MM.1S (cell line): ENCODE measurements at regions not wholly inside any gene's neighbourhood (a gene's known extent, or its start where the extent isn't known, plus 50 kb on each side); places are given as distances from the start of the nearest gene placed in this dataset.

Experiments
- DNase-seq: peaks from one replicate; pipeline ENCODE4 v3.0.0-alpha.2; 2015
- H2AFZ ChIP-seq: fragments of 300-600 bp; sonication (generic); 2 replicates; pipeline ENCODE4 v1.6.0; 2016; ENCODE audit warnings: antibody characterized with exemption, low read length
- H3F3A ChIP-seq: fragments of 300-600 bp; sonication (generic); 2 replicates; pipeline ENCODE4 v1.6.1; 2016; ENCODE audit warnings: mild to moderate bottlenecking, antibody characterized with exemption, low read length, moderate library complexity, mixed read lengths; ENCODE audit not compliant: insufficient read depth
- H3K27ac ChIP-seq: fragments of 300-600 bp; sonication (generic); 2 replicates; pipeline ENCODE4 v1.5.1; 2016; ENCODE audit warnings: mild to moderate bottlenecking, low read length
- H3K27me3 ChIP-seq: fragments of 300-600 bp; sonication (generic); replicated peaks from 2 replicates; pipeline ENCODE4 v1.6.0; 2016; ENCODE audit warnings: low read length; ENCODE audit not compliant: insufficient read depth
- H3K36me3 ChIP-seq: fragments of 300-600 bp; sonication (generic); replicated peaks from 2 replicates; pipeline ENCODE4 v1.6.1; 2016; ENCODE audit warnings: mild to moderate bottlenecking, low read length, mixed read lengths; ENCODE audit not compliant: insufficient read depth
- H3K4me1 ChIP-seq: fragments of 300-600 bp; sonication (generic); 2 replicates; pipeline ENCODE4 v1.6.1; 2016; ENCODE audit warnings: low read length, mixed read lengths
- H3K4me2 ChIP-seq: fragments of 300-600 bp; sonication (generic); 2 replicates; pipeline ENCODE4 v1.6.0; 2016; ENCODE audit warnings: low read depth, low read length
- H3K4me3 ChIP-seq: fragments of 300-600 bp; sonication (generic); 2 replicates; pipeline ENCODE4 v1.5.1; 2016; ENCODE audit warnings: low read length, mixed read lengths
- H3K79me2 ChIP-seq: fragments of 300-600 bp; sonication (generic); 2 replicates; pipeline ENCODE4 v1.6.1; 2016; ENCODE audit warnings: mixed run types, low read length, mixed read lengths
- H3K9ac ChIP-seq: fragments of 300-600 bp; sonication (generic); 2 replicates; pipeline ENCODE4 v1.6.1; 2016; ENCODE audit warnings: low read length, mixed read lengths
- H3K9me2 ChIP-seq: fragments of 300-600 bp; sonication (generic); replicated peaks from 2 replicates; pipeline ENCODE4 v1.6.1; 2016; ENCODE audit warnings: mild to moderate bottlenecking, low read length, mixed read lengths; ENCODE audit not compliant: insufficient read depth
- H3K9me3 ChIP-seq: fragments of 300-600 bp; sonication (generic); replicated peaks from 2 replicates; pipeline ENCODE4 v1.6.1; 2016; ENCODE audit warnings: mild to moderate bottlenecking, low read length, mixed read lengths; ENCODE audit not compliant: insufficient read depth
- H4K20me1 ChIP-seq: fragments of 300-600 bp; sonication (generic); 2 replicates; pipeline ENCODE4 v1.6.1; 2016; ENCODE audit warnings: mild to moderate bottlenecking, low read length, moderate library complexity, mixed read lengths; ENCODE audit not compliant: insufficient read depth
- EZH2 ChIP-seq: fragments of 300-600 bp; sonication (generic); optimal IDR thresholded peaks from 2 replicates; pipeline ENCODE3; 2017; ENCODE audit warnings: low read depth, mild to moderate bottlenecking, antibody characterized with exemption, low read length, mixed read lengths
- EZH2phosphoT487 ChIP-seq: fragments of 300-600 bp; sonication (generic); IDR thresholded peaks from 2 replicates; pipeline ENCODE4 v1.6.1; 2018; ENCODE audit warnings: antibody characterized with exemption, low read length
- TF ChIP-seq, protein P1 (sequence below): fragments of 300-600 bp; sonication (generic); IDR thresholded peaks from 2 replicates; pipeline ENCODE4 v1.5.1; 2016; ENCODE audit warnings: antibody characterized with exemption, low read length, mixed read lengths

DNA sequence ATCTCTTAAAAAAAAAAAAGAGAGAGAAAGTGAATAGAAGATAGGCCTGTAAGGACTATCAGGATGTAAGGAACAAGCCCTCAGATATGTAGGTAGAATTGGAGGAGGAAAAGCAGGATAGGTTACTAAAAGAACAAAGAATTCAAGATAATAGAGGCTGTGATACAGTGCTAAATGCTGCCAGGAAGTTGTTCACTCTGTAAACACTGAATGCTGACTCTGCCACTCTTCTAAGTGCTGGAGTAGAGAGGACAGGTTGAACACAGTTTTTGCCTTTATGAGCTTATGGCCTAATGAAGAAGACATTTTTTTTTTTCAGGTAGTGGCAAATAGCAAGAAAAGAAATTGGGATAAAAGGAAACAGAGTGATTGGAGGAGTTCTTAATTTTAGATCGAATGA lies 90.6 kb upstream of the ZNF678 start:
- no peaks in the 10 kb centered on the region for H3K9me3 ChIP-seq
- H3K4me1 ChIP-seq = no peaks in the 10 kb centered on the region
- H3K36me3 ChIP-seq = no peaks in the 10 kb centered on the region
- H3K79me2 ChIP-seq = no peaks in the 10 kb centered on the region
- H2AFZ ChIP-seq = no peak overlapping the region
- no peaks in the 10 kb centered on the region for H3K9me2 ChIP-seq
- no peaks in the 10 kb centered on the region for H4K20me1 ChIP-seq
- no peak overlapping the region for H3K4me3 ChIP-seq
- no peak overlapping the region for H3K9ac ChIP-seq
- H3K27me3 ChIP-seq = no peaks in the 10 kb centered on the region
- DNase-seq = no peak
- no peak overlapping the region for H3K4me2 ChIP-seq
- TF ChIP-seq EZH2 = no peak
- TF ChIP-seq, protein P1, sequence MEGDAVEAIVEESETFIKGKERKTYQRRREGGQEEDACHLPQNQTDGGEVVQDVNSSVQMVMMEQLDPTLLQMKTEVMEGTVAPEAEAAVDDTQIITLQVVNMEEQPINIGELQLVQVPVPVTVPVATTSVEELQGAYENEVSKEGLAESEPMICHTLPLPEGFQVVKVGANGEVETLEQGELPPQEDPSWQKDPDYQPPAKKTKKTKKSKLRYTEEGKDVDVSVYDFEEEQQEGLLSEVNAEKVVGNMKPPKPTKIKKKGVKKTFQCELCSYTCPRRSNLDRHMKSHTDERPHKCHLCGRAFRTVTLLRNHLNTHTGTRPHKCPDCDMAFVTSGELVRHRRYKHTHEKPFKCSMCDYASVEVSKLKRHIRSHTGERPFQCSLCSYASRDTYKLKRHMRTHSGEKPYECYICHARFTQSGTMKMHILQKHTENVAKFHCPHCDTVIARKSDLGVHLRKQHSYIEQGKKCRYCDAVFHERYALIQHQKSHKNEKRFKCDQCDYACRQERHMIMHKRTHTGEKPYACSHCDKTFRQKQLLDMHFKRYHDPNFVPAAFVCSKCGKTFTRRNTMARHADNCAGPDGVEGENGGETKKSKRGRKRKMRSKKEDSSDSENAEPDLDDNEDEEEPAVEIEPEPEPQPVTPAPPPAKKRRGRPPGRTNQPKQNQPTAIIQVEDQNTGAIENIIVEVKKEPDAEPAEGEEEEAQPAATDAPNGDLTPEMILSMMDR = no peak
- TF ChIP-seq EZH2phosphoT487 = no peak
- H3F3A ChIP-seq = no peaks in the 10 kb centered on the region
- no peak overlapping the region for H3K27ac ChIP-seq

DNA sequence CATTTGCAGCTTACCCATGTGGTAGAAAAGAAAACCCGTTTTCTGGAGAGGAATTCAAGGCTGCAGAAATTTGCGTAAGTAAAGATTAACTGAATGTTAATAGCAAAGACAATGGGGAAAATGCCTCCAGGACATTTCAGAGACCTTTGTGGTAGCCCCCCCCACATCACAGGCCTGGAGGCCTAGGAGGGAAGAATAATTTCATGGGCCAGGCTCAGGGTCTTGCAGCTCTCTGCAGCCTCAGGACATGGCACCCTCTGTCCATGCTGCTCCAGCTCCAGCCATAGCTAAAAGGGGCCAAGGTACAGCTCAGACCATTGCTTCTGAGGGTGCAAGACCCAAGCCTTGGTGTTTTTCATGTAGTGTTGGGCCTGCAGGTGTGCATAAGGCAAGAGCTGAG lies 92.7 kb upstream of the ZNF678 start:
- H3K4me2 ChIP-seq = no peak overlapping the region
- H3K9me3 ChIP-seq = no peaks in the 10 kb centered on the region
- no peak overlapping the region for H3K4me3 ChIP-seq
- no peak overlapping the region for H3K9ac ChIP-seq
- H3K79me2 ChIP-seq = no peaks in the 10 kb centered on the region
- no peaks in the 10 kb centered on the region for H4K20me1 ChIP-seq
- H3K36me3 ChIP-seq = no peaks in the 10 kb centered on the region
- no peak overlapping the region for H3K27ac ChIP-seq
- H2AFZ ChIP-seq = no peak overlapping the region
- no peaks in the 10 kb centered on the region for H3F3A ChIP-seq
- no peaks in the 10 kb centered on the region for H3K4me1 ChIP-seq
- no peaks in the 10 kb centered on the region for H3K9me2 ChIP-seq
- no peaks in the 10 kb centered on the region for H3K27me3 ChIP-seq
- no peak for DNase-seq
- no peak for TF ChIP-seq EZH2
- TF ChIP-seq, protein P1 = no peak
- no peak for TF ChIP-seq EZH2phosphoT487

DNA sequence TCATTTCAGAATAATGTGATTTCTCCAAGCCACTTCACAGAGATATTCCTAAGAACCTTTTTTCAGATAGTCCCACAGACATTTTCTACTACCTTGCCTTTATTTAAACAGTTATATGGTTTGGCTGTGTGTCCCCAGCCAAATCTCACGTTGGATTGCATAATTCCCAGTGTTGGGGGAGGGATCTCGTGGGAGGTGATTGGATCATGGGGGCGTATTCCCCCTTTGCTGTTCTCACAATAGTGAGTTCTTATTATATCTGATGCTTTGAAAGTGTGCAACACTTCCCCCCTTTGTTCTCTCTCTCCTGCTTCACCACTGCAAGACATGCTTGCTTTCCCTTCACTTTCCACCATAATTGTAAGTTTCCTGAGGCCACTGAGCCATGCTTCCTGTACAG lies 93.6 kb upstream of the ZNF678 start:
- Histone ChIP-seq H3K4me3 (no peak overlapping the region), H3K4me1 (no peaks in the 10 kb centered on the region), H2AFZ (no peak overlapping the region), H3K27ac (no peak overlapping the region), H3K36me3 (no peaks in the 10 kb centered on the region), H3K9me2 (no peaks in the 10 kb centered on the region), H3K9me3 (no peaks in the 10 kb centered on the region), H3K27me3 (no peaks in the 10 kb centered on the region), H3K79me2 (no peaks in the 10 kb centered on the region), H4K20me1 (no peaks in the 10 kb centered on the region), H3K9ac (no peak overlapping the region), H3F3A (no peaks in the 10 kb centered on the region), H3K4me2 (no peak overlapping the region)
- TF ChIP-seq EZH2phosphoT487 (no peak), EZH2 (no peak)
- TF ChIP-seq, protein P1 = no peak
- no peak for DNase-seq
